HG03139 (cell line): ENCODE measurements at regions not wholly inside any gene's neighbourhood (a gene's known extent, or its start where the extent isn't known, plus 50 kb on each side); places are given as distances from the start of the nearest gene placed in this dataset.
"Not testable (repeated sequence)": the region's sequence is repeated elsewhere in the genome, so short reads cannot be mapped to it uniquely, and the experiment has no call there.

ENCODE experiments used
- ATAC-seq: cut with Tn5 transposase; IDR thresholded peaks from one replicate; pipeline ENCODE4 v1.9.1; 2021; ENCODE audit not compliant: unreplicated experiment

DNA sequence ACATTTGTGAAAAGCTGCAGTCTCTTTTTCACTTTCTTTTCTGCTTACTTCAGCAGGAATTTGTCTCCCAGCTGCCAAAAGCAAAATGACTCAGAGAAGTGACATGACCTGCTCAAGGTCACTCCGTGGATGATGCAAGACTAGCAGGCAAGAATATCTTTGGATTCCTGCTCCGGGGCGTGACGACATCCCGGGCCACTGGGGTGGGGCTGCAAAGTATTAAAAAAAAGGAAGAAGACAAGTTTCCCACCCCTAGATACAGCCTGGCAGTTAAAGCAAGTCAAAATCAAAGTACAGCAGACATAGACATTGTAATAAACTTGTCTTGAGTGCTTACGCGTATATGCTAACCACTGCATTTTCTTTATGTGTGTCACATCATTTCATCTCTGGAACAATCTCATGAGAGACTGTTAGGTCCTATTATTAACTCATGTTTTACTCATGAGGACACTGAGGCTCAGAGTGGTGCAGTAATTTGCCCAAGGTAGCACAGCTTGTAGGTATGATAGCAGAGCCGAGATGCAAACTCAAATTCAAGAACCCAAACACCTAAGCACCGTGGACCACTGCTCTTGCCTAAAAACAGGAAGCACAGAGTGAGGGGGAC is 485.2 kb upstream of the PROK2 start:
- no peak for ATAC-seq

DNA sequence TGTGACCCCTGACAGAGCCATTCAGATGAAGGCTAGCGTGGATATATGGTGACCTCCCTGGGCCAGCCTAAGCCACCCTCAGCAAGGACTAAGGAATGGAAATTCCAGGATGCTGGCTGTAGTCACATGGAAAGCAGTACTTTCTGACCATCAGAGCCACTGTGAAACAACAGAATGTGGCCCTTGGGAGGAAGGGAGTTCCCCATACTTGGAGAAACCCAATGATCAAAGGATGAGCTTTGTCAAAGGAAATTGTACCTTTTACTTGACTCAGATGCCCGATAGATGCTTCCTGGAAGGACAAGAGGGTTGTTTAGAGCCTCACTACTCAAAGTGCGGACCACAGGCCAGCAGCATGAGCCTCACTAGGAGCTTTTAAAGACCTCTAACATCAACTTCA is 484.5 kb upstream of the PROK2 start:
- ATAC-seq: no peak

DNA sequence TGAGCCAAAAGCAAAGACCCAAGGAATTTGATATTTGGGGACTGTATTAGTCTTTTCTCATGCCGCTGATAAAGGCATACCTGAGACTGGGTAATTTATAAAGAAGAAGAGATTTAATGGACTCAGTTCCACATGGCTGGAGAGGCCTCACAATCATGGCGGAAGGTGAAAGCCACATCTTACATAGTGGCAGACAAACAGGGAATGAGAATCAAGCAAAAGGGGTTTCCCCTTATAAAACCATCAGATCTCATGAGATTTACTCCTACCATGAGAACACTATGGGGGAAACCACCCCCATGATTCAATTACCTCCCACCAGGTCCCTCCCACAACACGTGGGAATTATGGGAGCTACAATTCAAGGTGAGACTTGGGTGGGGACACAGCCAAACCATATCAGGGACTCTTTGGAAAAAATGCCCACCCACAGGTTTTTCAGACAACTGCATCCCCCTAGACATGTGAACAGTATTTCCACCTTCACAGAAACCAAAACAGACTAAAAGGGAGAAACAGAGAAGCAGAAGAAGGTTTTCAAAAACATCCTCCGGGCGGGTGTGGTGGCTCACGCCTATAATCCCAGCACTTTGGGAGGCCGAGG is 482.1 kb upstream of the PROK2 start:
- not testable (repeated sequence) for ATAC-seq

GRCh38 chr3:72266016-72266370 is 481.0 kb upstream of the PROK2 start:
- ATAC-seq: no peak

DNA sequence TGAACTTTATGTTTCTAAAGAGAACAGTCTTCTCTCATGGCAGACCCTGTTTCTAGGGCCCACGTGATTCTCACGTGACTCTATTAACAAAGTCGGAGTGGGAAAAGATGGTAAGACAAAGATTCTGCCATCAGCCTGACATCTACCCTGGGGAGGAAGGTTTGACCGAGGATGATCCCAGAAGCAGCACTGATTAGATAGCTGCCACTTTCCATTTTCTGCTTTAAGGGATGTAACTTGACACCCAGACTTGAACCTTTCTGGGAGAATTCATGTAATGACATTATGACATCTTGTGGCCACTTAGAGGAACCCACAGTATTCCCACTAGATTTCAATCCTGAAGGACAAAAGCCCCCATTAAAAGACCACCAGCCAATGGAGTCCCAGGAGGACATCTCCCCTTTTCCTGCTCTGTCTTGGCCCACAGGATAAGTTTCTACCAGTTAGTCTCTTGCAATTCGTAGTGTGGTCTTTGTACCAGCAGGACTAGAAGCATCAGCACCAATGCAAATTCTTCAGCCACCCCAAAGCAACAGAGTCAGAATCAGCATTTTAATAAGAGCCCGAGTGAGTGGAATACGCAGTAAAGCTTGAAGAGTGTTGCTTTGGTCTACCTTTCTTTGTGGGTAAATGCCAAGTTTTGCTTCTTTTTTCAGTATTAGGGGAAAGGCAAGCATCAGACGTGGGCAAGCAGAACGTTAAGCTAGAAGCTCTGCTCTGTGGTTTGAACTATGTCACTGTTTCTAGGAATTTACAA is 480.5 kb upstream of the PROK2 start:
- no peak for ATAC-seq

GRCh38 chr3:72263223-72263990 is 478.5 kb upstream of the PROK2 start:
- no peak for ATAC-seq

- ATAC-seq: no peak
Measured at GRCh38 chr3:72262736-72263135, 477.8 kb upstream of the PROK2 start.

- no peak for ATAC-seq
Measured at GRCh38 chr3:72261566-72262564, 476.9 kb upstream of the PROK2 start.

DNA sequence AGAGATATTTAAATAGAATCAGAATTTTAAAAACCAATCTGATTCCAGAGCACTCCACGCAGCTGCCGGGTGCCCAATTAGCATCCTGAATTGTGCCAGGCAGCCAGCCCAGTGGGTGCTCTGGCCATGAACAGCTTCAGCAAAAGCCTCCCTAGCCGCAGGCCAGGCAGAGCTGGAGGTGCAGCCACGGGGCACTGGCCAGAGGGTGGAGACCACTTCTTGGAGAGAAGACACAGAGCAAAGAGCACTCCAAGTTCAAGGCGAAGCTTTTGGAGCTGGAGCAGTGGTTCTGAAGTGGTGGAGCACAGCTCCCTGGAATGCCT is 475.6 kb upstream of the PROK2 start:
- no peak for ATAC-seq

DNA sequence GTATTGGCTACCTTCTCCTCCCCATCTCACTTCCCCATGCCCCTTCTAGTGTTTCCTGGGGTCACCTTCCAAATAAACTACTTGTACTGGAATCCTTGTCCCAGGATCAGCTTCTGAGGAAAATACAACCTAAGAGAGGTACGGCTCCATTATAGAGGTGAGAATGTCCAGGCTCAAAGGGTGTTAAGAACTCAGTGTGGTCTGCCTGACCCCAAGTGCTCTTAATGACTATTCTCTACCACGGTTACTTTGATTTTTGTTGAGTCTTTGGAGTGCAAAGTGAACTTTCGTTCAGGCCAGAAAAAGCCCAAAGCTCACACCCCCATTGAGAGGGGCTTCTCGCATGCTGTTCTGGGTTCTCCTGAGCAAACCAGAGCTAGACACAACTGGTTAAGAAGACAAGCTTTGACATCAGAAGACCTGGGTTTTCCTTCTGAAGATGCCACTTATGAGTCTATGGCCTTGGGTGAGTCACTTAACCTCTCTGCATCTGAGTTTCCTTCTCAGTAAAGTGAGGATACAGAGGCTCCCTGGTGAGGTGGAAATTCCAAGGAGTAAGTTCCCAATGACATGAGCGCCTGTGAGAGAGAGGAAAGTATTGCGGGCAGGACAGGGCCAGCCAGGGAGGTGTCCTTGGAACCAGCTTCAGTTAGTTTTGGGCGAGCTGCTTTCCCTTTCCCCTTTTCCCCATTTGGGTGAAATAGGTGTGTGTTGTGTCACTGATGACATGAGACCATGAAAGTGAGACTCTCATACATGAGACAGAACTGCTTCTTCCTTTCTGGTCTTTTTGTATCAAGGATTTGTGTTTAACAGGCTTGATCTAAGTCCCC is 475.0 kb upstream of the PROK2 start:
- ATAC-seq: no peak

GRCh38 chr3:72258361-72259141 is 473.6 kb upstream of the PROK2 start:
- ATAC-seq: no peak

GRCh38 chr3:72257738-72258137 is 472.8 kb upstream of the PROK2 start:
- ATAC-seq: no peak

DNA sequence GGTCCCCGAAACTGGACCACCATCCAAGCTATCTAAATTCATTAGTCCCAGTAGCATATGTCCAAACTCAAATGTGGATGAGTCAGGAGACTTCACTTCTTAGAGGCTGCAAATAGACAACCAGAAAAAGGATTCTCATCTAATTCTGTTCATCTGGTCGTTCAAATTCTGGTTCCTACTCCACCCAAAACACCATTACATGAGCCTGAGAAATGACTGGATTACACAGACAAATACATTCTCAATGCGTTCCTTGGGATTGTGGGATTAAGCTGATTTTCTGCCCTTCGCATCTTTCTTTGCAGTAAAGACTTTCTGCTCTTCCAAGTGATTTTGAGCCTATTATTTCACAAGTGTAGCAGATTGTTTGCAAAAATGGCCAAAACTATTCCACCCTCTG is 472.3 kb upstream of the PROK2 start:
- ATAC-seq: no peak

GRCh38 chr3:72256716-72257115 is 471.8 kb upstream of the PROK2 start:
- ATAC-seq: no peak

DNA sequence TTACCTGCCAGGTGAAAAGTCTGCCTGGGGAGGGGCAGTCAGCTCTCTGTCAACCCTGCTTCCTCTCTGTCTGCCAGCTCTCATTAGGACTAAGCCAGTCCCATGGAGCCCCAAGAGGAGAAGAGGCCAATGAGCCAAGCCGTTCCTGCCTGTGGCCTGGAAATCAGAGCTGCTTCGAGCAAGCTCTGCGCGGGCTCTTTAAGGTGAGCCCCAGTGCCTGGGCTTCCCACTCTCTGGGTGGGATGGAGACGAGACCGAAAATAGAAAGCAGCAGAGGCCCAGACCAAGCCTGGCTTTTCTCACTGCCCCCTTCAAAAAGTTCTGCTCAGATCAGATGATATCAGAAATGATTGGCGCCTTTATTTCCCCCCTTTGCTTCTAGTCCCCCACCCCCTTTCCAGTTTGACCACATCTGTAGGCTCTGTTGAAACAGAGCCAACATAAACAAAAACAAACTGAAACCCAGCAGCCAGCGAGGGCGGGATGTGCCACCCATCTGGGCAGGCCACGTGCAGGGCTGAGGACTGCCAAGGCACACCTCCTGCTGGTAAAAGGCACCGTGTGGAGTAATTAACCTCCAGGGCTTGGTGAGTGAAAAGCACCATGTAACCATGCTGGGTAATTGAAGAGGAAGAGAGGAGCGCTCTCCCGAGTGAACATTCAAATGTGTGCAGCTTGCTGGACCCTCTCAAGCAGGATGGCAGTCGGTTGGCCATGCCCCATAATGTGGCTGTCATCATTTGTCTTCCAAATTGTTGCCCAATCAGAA is 471.0 kb upstream of the PROK2 start:
- ATAC-seq: no peak

GRCh38 chr3:72255191-72255590 is 470.2 kb upstream of the PROK2 start:
- no peak for ATAC-seq

- no peak for ATAC-seq
Measured at GRCh38 chr3:72254483-72254882, 469.5 kb upstream of the PROK2 start.

- no peak for ATAC-seq
Measured at GRCh38 chr3:72250725-72251124, 465.8 kb upstream of the PROK2 start.
